OCI-LY3 (cell line): ENCODE measurements at regions not wholly inside any gene's neighbourhood (a gene's known extent, or its start where the extent isn't known, plus 50 kb on each side); places are given as distances from the start of the nearest gene placed in this dataset.

ENCODE experiments used
- EZH2phosphoT487 ChIP-seq: fragments of 200-600 bp; shearing (Covaris generic); IDR thresholded peaks from 2 replicates; pipeline ENCODE4 v1.6.1; 2018; ENCODE audit warnings: antibody characterized with exemption, mixed run types, low read depth
- TF ChIP-seq, protein P1 (sequence below): fragments of 200-600, 300-600 bp; sonication (generic); IDR thresholded peaks from 2 replicates; pipeline ENCODE4 v1.5.1; 2014; ENCODE audit warnings: antibody characterized with exemption, low read length, low read depth

DNA sequence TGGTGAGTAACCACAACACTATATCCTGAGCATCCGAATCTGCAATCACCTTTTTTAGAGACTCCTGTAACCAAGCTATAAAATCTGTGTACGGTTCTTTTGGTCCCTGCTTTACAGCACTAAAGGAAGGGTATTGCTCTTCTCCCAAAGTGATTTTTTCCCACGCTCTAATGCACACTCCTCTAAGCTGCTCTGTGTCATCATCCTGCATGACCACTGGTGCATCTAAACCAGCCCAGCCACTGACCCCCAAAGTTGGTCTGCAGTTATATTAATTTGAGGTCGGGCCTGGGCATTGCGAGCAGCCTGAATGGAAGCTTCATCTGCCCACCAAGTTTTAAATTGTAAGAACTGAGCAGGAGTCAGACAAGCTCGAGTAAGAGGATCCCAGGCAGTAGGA, 480.0 kb downstream of the PTPRU start:
- TF ChIP-seq, protein P1, sequence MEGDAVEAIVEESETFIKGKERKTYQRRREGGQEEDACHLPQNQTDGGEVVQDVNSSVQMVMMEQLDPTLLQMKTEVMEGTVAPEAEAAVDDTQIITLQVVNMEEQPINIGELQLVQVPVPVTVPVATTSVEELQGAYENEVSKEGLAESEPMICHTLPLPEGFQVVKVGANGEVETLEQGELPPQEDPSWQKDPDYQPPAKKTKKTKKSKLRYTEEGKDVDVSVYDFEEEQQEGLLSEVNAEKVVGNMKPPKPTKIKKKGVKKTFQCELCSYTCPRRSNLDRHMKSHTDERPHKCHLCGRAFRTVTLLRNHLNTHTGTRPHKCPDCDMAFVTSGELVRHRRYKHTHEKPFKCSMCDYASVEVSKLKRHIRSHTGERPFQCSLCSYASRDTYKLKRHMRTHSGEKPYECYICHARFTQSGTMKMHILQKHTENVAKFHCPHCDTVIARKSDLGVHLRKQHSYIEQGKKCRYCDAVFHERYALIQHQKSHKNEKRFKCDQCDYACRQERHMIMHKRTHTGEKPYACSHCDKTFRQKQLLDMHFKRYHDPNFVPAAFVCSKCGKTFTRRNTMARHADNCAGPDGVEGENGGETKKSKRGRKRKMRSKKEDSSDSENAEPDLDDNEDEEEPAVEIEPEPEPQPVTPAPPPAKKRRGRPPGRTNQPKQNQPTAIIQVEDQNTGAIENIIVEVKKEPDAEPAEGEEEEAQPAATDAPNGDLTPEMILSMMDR = no peak
- TF ChIP-seq EZH2phosphoT487 = no peak
